CD4-positive, alpha-beta T cell treated with Interleukin-12 subunit alpha and Interleukin-12 subunit beta, for 1 hour (primary cell): ENCODE measurements at regions not wholly inside any gene's neighbourhood (a gene's known extent, or its start where the extent isn't known, plus 50 kb on each side); places are given as distances from the start of the nearest gene placed in this dataset.
"Not testable (repeated sequence)": the region's sequence is repeated elsewhere in the genome, so short reads cannot be mapped to it uniquely, and the experiment has no call there.

Experiments used
- DNase-seq: peaks from one replicate; pipeline ENCODE4 v3.0.0-alpha.2; 2020

- no peak for DNase-seq
Measured at GRCh38 chr4:149987330-149988086, 90.7 kb upstream of the DCLK2 start.

GRCh38 chr4:149988087-149988410, 90.2 kb upstream of the DCLK2 start:
- no peak for DNase-seq

- no peak for DNase-seq
Measured at GRCh38 chr4:149993030-149993429, 85.2 kb upstream of the DCLK2 start.

- no peak for DNase-seq
Measured at GRCh38 chr4:149995134-149995756, 83.0 kb upstream of the DCLK2 start.

GRCh38 chr4:149997881-149998421, 80.3 kb upstream of the DCLK2 start:
- no peak for DNase-seq

- peak; percentile 8 for DNase-seq
Measured at GRCh38 chr4:149999485-150000074, 78.7 kb upstream of the DCLK2 start.

DNA sequence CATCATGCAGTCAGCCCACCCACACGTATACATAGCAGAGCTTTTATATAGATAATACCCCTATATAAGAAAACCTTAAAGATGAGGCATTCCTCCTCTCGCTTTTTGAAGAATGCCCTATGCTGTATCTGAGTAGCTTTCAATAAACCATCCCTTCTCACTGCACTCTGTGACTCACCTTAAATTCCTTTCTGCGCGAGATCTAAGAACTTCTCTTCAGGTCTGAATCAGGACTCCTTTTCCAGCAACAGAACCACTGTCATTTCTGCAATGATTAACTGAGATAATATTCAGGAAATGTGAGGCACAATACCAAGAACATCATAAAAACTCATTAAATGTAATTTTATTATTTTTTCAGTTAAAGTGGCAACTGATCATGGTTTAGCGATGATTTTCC, 76.4 kb upstream of the DCLK2 start:
- DNase-seq = no peak

- DNase-seq = no peak
Measured at GRCh38 chr4:150002561-150002960, 75.7 kb upstream of the DCLK2 start.

DNA sequence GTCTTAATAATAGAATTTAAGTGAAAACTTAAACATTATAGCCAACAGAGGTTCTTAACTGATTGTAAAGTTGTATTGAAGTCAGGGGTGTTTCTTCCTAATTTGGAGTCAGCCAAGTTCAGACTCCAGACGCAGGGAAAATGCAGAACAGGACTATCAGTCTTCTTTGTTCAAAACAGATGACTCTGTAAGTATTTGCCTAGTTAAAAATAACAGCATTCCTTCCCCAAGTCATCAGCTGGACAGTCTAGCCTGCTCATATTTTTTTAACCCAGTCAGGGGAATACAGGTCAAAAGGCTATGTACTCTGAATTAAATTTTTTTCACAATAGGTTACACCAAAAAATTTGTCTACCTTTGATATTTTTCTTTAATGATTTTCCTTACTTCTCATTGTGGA, 73.8 kb upstream of the DCLK2 start:
- no peak for DNase-seq

DNA sequence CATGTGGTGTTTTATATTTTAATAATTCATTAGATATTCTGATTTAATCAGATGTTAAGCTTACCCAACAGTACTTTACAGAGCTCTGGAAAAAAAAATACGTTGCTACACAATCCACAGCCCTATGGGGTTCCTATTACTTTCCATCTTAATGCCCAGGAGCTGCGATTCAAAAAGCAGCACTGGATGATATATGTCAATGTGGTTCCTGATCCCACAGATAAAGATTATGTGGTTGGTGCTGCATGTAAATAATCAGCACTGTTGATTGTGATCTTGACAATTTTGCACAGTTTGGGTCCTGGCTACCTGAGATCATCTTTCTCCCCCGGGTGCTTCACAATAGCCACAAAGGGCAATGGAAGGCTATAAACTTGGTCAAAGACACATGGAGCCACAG, 72.7 kb upstream of the DCLK2 start:
- no peak for DNase-seq

GRCh38 chr4:150006197-150006596, 72.0 kb upstream of the DCLK2 start:
- no peak for DNase-seq

DNA sequence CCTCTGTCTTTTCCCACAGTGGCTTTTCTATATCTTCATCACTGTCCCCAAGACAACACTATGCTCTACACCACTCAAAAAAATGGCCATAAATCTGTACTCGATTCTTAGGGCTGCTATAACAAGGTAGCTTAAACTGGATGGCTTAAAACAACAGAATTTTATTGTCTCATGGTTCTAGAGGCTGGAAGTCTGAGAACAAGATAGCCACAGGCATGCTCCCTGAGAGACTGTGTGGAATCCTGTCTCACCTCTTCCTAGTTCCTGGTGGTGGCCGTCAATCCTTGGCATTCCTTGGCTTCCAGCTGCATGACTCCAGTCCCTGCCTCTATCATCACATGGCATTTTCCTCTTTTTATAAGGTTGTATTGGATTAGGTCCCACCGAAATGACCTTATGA, 70.7 kb upstream of the DCLK2 start:
- DNase-seq = no peak

- no peak for DNase-seq
Measured at GRCh38 chr4:150008546-150008945, 69.7 kb upstream of the DCLK2 start.

DNA sequence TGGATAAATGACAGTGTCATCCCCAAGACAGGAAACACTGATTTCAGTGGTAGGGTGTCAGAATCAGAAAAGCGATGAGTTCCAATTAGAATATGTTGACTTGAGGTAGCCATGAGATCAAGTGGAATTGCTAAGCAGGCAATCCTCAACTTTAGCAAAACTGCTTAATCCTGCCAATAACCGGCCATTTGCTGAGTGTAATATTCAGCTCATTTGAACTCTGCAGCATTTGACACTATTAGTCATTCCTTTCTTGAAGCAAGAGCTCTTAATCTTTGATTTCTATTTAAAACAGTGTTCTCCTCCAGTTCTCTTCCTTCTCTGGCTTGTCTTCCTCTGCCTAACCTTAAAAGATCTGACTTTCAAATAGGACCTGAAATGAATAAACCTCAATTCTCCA, 68.7 kb upstream of the DCLK2 start:
- DNase-seq = no peak

- no peak for DNase-seq
Measured at GRCh38 chr4:150010525-150011126, 67.6 kb upstream of the DCLK2 start.

- DNase-seq = no peak
Measured at GRCh38 chr4:150012851-150013360, 65.3 kb upstream of the DCLK2 start.

DNA sequence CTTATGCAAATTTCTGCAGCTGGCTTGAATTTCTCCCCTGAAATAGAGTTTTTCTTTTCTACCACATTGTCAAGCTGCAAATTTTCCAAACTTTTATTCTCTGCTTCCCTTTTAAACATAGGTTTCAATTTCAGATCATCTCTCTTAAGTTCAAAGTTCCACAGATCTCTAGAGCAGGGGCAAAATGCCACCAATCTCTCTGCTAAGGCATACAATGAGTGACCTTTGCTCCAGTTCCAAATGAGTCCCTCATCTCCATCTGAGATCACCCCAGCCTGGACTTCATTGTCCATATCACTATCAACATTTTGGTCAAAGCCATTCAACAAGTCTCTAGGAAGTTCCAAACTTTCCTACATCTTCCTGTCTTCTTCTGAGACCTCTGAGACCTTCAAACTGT, 62.3 kb upstream of the DCLK2 start:
- DNase-seq = not testable (repeated sequence)

DNA sequence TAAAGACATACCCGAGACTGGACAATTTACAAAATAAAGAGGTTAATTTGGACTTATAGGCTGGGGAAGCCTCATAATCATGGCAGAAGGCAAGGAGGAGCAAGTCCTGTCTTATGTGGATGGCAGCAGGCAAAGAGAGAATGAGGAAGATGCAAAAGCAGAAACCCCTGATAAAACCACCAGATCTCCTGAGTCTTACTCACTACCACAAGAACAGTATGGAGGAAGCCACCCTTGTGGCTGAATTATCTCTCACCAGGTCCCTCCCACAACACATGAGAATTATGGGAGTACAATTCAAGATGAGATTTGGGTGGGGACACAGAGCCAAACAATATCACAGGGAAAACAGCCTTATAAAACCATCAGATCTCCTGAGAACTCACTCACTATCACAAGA, 61.6 kb upstream of the DCLK2 start:
- not testable (repeated sequence) for DNase-seq

GRCh38 chr4:150018257-150018656, 60.0 kb upstream of the DCLK2 start:
- DNase-seq = no peak

- no peak for DNase-seq
Measured at GRCh38 chr4:150021483-150021882, 56.8 kb upstream of the DCLK2 start.

DNA sequence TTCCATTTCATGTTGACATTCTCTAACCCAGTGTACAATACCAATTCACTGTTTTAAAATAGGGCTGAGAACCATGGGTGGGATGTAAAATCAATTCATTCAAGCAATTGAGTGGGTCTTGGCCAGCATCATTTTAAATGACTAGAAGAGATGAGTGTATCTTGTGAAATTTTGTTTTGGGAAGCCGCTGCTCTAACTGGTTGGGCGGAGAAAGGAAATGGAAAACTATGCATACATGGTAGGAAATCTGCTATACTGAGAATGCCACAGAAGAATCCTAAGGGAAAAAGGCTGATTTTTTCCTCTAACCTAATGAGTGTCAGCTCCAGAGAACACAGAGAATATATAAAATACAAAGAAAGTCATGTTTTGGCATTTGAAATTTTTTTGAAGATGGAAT, 54.8 kb upstream of the DCLK2 start:
- no peak for DNase-seq

- not testable (repeated sequence) for DNase-seq
Measured at GRCh38 chr4:150026987-150027386, 51.3 kb upstream of the DCLK2 start.
